ENCODE measurements at regions not wholly inside any gene's neighbourhood (a gene's known extent, or its start where the extent isn't known, plus 50 kb on each side); places are given as distances from the start of the nearest gene placed in this dataset.
A peak's percentile ranks its signal among the peaks of the same experiment; 100 is the strongest.
"Not testable (repeated sequence)": the region's sequence is repeated elsewhere in the genome, so short reads cannot be mapped to it uniquely, and the experiment has no call there.

DNA sequence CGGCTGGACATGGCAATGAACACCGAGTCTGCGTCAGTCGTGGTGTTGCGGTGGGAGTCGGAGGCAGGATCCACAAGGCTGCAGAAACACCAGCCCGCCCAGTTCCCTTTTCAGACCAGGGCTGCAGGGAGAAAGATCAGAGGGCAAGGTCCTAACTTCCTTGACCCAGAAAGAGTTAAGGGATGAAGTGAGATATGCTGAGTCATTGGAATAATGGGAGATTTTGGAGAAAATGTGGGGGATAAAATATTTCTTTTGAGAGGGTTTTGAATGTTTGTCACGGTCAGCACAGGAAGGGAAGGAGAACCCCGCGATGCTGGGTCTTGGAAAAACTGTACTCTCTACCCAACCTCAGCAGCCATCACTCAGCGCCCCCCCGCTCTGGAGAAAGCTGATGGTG is 416.0 kb downstream of the ICE1 start:
- no peak for DNase-seq

GRCh38 chr5:5831622-5832021 is 409.1 kb downstream of the ICE1 start:
- not testable (repeated sequence) for DNase-seq

DNA sequence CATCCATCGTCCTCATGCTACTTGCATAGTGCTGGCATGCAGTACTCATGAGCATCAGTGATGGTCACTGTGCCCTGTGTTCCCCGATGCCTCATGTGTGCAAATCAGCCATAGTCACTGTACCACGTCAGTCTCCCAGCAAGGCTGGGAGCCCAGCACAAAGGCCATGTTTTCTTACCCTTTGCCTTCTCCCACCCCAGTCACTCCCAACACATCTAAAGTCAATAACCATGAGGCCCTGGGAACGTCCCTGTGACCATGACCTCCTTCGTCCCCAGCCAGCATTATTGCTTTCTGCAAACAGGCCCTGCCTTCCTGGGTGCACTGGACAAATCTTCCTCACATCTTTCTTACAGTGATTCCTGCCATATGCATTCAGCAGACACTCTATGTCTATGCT is 406.1 kb downstream of the ICE1 start:
- no peak for DNase-seq

- DNase-seq, result no peak
Measured at GRCh38 chr5:5826911-5827310, 404.4 kb downstream of the ICE1 start.

DNA sequence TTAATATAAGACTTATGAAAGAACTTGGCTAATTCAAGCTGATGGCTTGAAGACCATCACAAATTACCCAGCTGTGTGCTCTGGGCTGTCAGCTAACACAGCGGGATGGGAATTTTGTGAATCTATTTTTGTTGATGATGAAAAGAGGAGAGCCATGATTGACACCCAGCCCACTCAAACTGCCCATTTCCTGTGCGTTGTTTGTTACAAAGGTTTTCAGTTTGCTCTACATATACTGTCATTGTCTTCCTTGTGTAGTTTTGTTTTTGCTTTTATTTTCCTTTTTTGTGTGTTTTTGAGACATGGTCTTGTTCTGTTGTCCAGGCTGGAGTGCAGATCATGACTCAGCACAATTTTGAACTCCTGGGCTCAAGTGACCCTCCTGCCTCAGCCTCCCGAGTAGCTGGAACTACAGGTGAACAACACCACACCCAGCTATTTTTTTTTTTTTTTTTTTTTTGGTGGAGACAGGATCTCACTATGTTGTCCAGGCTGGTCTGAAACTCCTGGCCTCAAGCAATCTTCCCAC is 400.3 kb downstream of the ICE1 start:
- DNase-seq, result no peak

DNA sequence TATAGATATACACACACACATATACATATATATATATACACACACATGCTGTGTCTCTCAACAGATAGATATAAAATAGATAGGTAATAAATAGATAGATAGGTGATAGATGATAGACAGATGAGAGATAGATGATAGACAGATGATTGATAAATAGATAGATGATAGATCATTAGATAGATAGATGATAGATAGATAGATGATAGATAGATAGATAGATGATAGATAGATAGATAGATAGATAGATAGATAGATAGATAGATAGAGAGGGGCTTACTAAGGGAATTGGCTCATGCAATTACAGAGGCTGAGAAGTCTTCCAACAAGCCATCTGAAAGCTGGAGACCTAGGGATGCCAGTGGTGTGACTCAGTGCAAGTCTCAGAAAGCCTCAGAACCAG is 394.5 kb downstream of the ICE1 start:
- DNase-seq, result no peak

GRCh38 chr5:5813441-5813840 is 391.0 kb downstream of the ICE1 start:
- DNase-seq, result no peak

DNA sequence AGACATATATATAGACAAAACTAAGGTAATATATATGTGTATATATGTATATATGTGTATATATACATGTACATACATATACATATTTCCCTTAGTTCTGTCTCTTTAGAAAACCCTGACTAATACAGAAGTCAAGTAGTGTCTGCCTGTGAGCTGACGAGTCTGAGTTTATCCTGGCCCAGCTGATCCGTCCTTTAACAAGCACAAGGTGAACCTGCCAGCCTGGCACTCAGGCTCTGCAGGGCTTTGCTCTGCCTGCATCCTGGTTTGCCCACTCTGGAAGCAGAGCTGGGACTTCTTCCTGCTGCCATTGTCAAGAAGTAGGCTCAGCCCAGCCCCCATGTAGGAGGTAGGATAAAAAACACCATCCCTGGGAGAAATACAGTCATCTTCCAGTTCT is 388.0 kb downstream of the ICE1 start:
- DNase-seq, result no peak

DNA sequence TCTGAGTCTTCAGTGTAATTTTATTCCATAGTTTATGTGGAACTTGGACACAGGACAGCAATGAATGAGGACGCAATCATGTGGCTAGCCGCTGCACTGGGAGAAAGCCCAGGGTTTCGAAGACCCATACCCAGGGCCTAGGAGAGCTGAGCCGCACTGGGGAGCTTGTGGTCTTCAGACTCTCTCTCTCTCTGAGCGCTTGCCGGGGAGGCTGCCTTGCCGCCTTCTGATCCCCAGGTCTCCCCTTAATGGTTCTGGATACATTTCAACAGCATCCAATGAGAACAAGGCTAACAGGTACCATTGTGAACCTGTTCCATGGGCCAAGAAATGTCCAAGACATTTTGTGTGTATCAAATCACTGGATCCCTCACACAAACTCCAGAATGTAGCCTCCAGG is 383.4 kb downstream of the ICE1 start:
- no peak for DNase-seq

DNA sequence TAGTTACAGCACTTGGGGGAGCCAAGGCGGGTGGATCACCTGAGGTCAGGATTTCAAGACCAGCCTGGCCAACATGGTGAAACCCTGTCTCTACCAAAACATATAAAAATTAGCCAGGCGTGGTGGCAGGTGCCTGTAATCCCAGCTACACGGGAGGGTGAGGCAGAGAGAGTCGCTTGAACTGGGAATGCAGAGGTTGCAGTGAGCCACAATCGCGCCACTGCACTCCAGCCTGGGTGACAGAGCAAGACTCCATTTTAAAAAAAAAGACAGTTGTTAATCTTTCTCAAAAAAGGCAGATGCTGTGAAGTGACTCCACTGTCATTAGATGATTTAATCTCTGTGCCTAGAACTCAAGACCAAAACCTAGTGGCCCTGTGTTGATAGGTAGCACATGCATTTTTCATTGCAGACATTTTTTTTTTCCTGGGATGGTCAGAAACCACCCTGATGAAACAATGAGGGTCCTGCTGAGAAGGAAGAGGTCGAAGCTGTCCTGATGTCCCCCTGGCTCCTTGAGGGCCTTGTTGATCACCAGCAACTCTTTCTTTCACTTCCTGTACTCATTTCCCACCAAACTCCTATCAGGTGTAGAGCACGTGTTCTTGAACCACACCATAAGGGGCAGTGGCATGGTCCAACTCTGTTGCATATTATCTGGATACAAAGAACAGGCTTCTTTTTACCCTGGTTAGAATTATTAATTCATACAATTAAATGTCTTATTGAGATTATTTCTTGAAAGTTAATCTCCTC is 382.2 kb downstream of the ICE1 start:
- no peak for DNase-seq

DNA sequence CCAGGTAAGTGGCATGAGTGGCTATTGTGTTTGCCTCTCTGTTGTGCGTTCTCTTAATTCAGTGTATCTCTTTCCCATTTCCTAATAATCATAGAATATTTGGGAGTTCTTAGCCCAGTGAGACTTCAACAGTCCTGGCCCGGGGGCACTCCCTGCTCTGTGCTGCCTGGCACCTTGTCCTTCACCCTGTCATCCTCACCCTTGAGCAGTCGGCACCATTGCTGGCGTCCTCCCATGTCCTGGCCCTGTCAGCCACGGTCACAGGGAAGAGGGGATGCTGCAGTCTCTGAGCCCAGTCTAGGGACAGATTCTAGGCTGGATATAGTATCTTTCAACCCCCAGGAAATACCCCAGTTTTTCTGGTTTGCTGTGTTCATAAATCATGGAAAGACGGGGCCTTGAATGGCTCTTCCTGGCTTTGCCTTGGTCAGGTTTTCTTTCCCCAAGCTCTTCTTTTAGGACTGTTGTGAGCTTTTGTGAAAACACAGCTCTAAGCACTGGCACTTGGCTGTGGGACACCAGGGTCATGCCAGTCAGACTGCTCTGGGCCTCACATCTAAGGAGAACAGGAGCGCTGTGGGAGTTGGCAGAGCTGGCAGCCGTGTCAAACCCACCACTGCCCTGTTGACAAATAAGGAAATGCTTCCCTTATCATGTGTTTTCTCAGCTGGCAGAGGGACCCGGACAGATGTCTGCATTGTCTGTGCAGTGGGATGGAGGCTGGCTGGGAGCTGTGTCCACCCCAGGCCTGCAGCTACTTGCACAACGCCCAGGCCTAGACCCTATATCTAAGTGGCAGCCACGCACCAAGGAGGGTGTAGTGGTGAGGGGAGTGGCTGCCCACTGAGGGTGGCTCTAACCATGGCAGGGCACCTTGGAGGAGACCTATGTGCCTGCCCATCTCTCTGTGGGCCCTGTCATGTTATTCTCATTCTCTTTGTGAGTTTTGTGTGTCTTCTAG is 378.6 kb downstream of the ICE1 start:
- no peak for DNase-seq

GRCh38 chr5:5799826-5800225 is 377.3 kb downstream of the ICE1 start:
- DNase-seq, result no peak

GRCh38 chr5:5799229-5799628 is 376.8 kb downstream of the ICE1 start:
- no peak for DNase-seq

DNA sequence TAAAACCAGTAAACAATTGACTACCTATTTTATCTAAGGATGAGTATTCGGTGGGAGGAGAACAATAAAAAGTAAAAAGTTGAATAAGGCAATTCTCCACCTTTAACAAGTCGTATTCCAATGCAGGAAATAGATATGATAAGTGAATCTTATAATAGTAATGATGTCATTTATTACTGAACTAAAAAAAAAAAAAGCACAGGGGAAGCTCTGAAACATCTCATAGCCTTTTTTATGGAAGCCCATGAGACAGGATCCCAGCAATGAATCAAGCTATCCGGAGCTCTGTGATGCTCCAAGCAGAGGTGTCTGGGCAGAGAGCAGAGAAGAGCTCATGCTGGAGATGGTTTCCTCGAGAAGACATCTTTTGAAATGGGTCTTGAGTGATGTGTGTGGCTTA is 376.0 kb downstream of the ICE1 start:
- no peak for DNase-seq

DNA sequence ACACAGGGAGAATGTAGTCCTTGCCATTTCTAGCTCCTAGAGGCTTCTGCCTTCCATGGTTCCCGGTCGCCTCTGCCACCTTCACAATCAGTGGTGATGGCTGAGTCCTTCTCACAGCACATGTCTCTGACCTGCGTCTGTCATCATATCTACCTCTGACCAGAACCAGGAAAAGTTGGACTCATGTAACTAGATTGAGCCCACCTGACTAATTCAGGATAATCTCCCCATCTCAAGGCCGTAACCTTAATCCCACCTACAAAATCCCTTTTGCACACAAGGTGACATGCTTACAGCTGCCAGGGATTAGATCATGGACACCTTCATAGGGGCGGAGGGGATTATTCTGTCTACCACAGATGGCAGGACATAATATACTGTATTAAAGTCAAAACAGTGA is 375.6 kb downstream of the ICE1 start:
- DNase-seq, result no peak

- DNase-seq, result peak; percentile 62
Measured at GRCh38 chr5:5795074-5795771, 372.7 kb downstream of the ICE1 start.

- peak; percentile 53 for DNase-seq
Measured at GRCh38 chr5:5794118-5794560, 371.7 kb downstream of the ICE1 start.

GRCh38 chr5:5793242-5794117 is 371.0 kb downstream of the ICE1 start:
- peak; percentile 71 for DNase-seq

DNA sequence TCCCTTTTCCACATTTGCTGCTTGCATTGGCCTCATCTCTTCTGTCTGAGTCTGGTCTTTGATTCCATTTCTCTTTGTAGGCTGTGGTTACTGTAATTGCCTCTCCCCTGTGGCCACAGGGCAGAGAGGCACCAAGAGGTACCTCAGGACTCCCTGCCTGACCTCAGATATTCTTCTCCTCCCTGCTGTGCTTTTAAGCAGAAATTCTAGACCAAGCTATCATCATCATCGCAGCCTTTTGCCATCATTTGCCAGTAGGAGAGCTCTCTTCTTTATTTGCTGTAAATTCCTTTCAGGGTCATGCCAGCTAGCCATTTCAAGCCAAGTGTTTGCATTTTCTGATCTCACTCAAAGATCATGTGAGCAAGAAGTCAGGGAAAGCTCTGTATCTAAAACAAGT is 369.6 kb downstream of the ICE1 start:
- no peak for DNase-seq

- DNase-seq, result no peak
Measured at GRCh38 chr5:5788793-5789192, 366.3 kb downstream of the ICE1 start.

DNA sequence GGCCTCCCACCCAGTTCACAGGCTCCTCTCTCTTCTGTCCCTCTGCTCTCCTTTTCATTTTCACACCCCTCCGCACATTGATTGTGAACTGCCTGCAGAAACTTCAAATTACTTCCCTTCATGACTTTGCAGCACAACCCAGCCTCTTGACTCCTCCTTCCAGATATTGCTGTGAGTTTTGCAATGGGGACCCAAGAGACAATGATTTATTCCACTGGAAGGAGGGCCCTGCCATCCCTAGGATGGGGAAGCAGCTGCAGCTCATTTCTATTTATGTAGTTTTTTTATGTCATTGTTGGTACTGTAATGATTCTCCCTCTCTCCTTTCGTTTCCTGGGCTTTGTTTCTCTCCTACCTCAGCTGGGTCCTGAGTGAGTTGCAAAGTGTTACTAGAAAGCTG is 364.9 kb downstream of the ICE1 start:
- DNase-seq, result no peak

GRCh38 chr5:5784101-5784500 is 361.6 kb downstream of the ICE1 start:
- no peak for DNase-seq
